Endodermal cell (in vitro differentiated cells): ENCODE measurements at regions not wholly inside any gene's neighbourhood (a gene's known extent, or its start where the extent isn't known, plus 50 kb on each side); places are given as distances from the start of the nearest gene placed in this dataset.

Experiments used
- DNase-seq: peaks from one replicate; pipeline ENCODE4 v3.0.0-alpha.2; 2017
- H3K27ac ChIP-seq: 2 replicates; pipeline ENCODE4 v1.5.1; 2013; ENCODE audit warnings: mild to moderate bottlenecking, low read depth, low read length, moderate library complexity
- H3K27me3 ChIP-seq: 2 replicates; pipeline ENCODE4 v1.6.1; 2013; ENCODE audit warnings: mild to moderate bottlenecking, low read length, moderate library complexity; ENCODE audit not compliant: insufficient read depth, control insufficient read depth, poor library complexity, severe bottlenecking
- H3K36me3 ChIP-seq: 2 replicates; pipeline ENCODE4 v1.7.0; 2013; ENCODE audit warnings: mild to moderate bottlenecking, low read length, moderate library complexity; ENCODE audit not compliant: control insufficient read depth, insufficient read depth
- H3K4me1 ChIP-seq: one replicate; pipeline ENCODE4 v1.7.0; 2013; ENCODE audit warnings: low read length; ENCODE audit not compliant: control insufficient read depth, insufficient read depth
- H3K4me3 ChIP-seq: 2 replicates; pipeline ENCODE4 v1.5.1; 2013; ENCODE audit warnings: mild to moderate bottlenecking, low read length, moderate library complexity
- H3K9ac ChIP-seq: 2 replicates; pipeline ENCODE4 v1.6.1; 2013; ENCODE audit warnings: mild to moderate bottlenecking, low read length, moderate library complexity; ENCODE audit not compliant: poor library complexity, severe bottlenecking; ENCODE audit errors: extremely low read depth
- H3K9me3 ChIP-seq: 2 replicates; pipeline ENCODE4 v1.6.1; 2013; ENCODE audit warnings: mild to moderate bottlenecking, low read length, moderate library complexity; ENCODE audit not compliant: control insufficient read depth
- H3K27ac Mint-ChIP-seq: 2 replicates; pipeline ENCODE4 v1.8.0; 2020; ENCODE audit warnings: mixed read lengths
- H3K27me3 Mint-ChIP-seq: 2 replicates; pipeline ENCODE4 v1.8.0; 2021; ENCODE audit warnings: mild to moderate bottlenecking, mixed read lengths; ENCODE audit not compliant: insufficient read depth
- H3K36me3 Mint-ChIP-seq: 2 replicates; pipeline ENCODE4 v1.8.0; 2020; ENCODE audit warnings: low read depth, mixed read lengths
- H3K4me1 Mint-ChIP-seq: 2 replicates; pipeline ENCODE4 v1.8.0; 2020; ENCODE audit warnings: mixed read lengths
- H3K4me3 Mint-ChIP-seq: 2 replicates; pipeline ENCODE4 v1.8.0; 2020; ENCODE audit warnings: mild to moderate bottlenecking, moderate library complexity, mixed read lengths
- H3K9me3 Mint-ChIP-seq: 2 replicates; pipeline ENCODE4 v1.8.0; 2020; ENCODE audit warnings: mild to moderate bottlenecking, mixed read lengths
- CTCF ChIP-seq: fragments of 200-600 bp; sonication (generic); conservative IDR thresholded peaks from 2 replicates; pipeline ENCODE4 v1.5.0; 2021; ENCODE audit warnings: antibody characterized with exemption, mild to moderate bottlenecking
- WGBS, 2 experiments: methylation state at CpG; one replicate each; pipeline versions ENCODE4 v1.1.5 to v1.1.7; 2013; ENCODE audit warnings: missing lambda C conversion rate in 2 of 2, mixed read lengths in 1 of 2; ENCODE audit not compliant: insufficient coverage in 1 of 2, insufficient read length in 1 of 2; 5-methylcytosine and 5-hydroxymethylcytosine counted together

- no peaks in the 10 kb centered on the region for H3K27me3 ChIP-seq
- Mint-ChIP-seq H3K27ac (no peak overlapping the region), H3K4me1 (no peaks in the 10 kb centered on the region), H3K4me3 (no peak overlapping the region), H3K27me3 (no peaks in the 10 kb centered on the region), H3K36me3 (no peaks in the 10 kb centered on the region), H3K9me3 (no peaks in the 10 kb centered on the region)
- TF ChIP-seq CTCF: no peak
- no peak overlapping the region for H3K4me3 ChIP-seq
- WGBS, 2 experiments: no CpG with 5 or more reads among the region's 1 CpG
- DNase-seq: no peak
- no peaks in the 10 kb centered on the region for H3K36me3 ChIP-seq
- H3K4me1 ChIP-seq: no peaks in the 10 kb centered on the region
- H3K27ac ChIP-seq: no peak overlapping the region
- H3K9ac ChIP-seq: no peak overlapping the region
- no peaks in the 10 kb centered on the region for H3K9me3 ChIP-seq
Measured at GRCh38 chr1:106296431-106296830, 760.0 kb upstream of the PRMT6 start.

GRCh38 chr1:106304106-106304505 lies 752.4 kb upstream of the PRMT6 start:
- H3K27ac Mint-ChIP-seq: no peak overlapping the region
- Histone ChIP-seq H3K4me1 (no peaks in the 10 kb centered on the region), H3K27me3 (no peaks in the 10 kb centered on the region), H3K9ac (no peak overlapping the region), H3K4me3 (no peak overlapping the region), H3K27ac (no peak overlapping the region), H3K36me3 (no peaks in the 10 kb centered on the region), H3K9me3 (peaks cover 28% of the 10 kb centered on the region)
- H3K36me3 Mint-ChIP-seq: no peaks in the 10 kb centered on the region
- TF ChIP-seq CTCF: no peak
- no peak overlapping the region for H3K4me3 Mint-ChIP-seq
- no peaks in the 10 kb centered on the region for H3K4me1 Mint-ChIP-seq
- WGBS, 2 experiments: 72 to 78% methylated on average over 3 of the region's 3 CpGs
- H3K9me3 Mint-ChIP-seq: peaks cover 13% of the 10 kb centered on the region
- H3K27me3 Mint-ChIP-seq: no peaks in the 10 kb centered on the region
- no peak for DNase-seq

- Histone ChIP-seq H3K36me3 (no peaks in the 10 kb centered on the region), H3K4me3 (no peak overlapping the region), H3K4me1 (no peaks in the 10 kb centered on the region), H3K27ac (no peak overlapping the region), H3K9ac (no peak overlapping the region), H3K9me3 (peaks cover 5% of the 10 kb centered on the region), H3K27me3 (no peaks in the 10 kb centered on the region)
- Mint-ChIP-seq H3K27ac (no peak overlapping the region), H3K4me3 (no peak overlapping the region), H3K36me3 (no peaks in the 10 kb centered on the region), H3K4me1 (no peaks in the 10 kb centered on the region), H3K27me3 (no peaks in the 10 kb centered on the region), H3K9me3 (peaks cover 9% of the 10 kb centered on the region)
- TF ChIP-seq CTCF: no peak
- 81% methylated on average over 1 to 3 of the region's 3 CpGs for WGBS, 2 experiments
- no peak for DNase-seq
Measured at GRCh38 chr1:106319612-106320011, 736.9 kb upstream of the PRMT6 start.
